ENCODE measurements at regions not wholly inside any gene's neighbourhood (a gene's known extent, or its start where the extent isn't known, plus 50 kb on each side); places are given as distances from the start of the nearest gene placed in this dataset.
"Not testable (repeated sequence)": the region's sequence is repeated elsewhere in the genome, so short reads cannot be mapped to it uniquely, and the experiment has no call there.

DNA sequence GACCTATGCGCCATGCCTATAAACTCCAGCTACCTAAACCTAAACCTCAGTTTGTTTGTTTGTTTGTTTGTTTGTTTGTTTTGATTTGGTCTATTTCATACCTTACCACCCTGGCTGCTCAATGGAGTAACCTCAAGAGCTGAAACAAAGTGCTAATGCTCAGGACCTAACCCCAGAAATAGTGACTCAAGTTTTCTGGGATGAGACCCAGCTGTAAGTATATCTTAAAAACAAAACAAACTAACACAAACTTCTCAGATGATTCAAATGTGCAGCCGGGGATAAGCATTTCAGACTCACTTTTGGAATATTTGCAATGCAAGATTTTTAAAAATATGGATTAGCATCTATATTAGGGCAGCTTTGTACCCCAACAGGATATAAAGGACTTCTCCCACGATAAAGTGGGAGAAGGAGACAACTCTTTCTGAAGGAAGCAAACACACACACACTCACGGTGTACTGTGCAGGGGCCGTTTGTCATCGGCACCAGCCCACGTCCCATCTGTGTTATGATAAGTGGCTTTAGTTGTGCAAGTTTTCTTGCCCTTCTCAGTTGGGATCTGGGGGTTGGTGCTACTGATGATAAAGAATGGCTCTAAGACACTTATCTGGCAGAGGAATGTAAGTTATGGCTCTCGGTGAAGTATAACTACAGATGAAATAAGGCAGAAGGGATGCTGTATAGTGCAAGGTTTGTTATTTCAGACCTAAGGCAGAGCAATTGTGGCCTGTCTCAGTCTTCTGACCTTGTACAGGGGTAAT, 516.7 kb upstream of the TMEM132C start:
- no peak for DNase-seq (ENCODE audit: low spot score)

DNA sequence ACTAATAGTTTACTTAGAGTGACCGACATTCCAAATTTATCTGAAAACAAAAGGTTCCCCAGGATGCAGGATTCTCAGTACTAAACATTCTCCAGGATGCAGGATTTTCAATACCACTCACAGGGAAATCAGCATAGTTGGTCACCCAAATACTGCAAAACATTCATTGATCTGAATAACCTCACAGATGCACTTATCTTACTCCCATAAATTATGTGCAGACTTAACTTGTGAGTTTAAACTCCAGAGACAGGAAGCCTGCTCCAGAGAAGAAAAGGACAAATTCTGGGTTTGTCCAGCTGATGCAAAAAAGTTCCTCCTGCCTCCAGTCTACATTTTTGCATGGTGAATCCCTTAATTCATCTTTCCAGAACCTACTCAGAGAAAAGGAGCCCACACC, 514.2 kb upstream of the TMEM132C start:
- DNase-seq (ENCODE audit: low spot score), result no peak

DNA sequence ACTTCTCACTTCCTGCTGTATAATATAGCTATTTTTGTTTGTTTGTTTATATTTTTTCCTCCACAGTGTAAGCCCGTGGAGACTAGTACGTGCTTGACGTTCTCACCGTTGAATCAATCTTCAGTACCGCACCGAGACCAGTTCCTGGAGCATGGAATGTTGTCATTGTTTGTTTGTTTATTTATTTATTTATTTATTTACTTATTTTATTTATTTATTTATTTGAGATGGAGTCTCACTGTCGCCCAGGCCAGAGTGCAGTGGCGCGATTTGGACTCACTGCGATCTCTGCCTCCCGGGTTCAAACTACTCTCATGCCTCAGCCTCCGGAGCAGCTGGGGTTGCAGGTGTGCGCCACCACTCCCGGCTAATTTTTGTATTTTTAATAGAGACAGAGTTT, 506.6 kb upstream of the TMEM132C start:
- DNase-seq (ENCODE audit: low spot score), result no peak

DNA sequence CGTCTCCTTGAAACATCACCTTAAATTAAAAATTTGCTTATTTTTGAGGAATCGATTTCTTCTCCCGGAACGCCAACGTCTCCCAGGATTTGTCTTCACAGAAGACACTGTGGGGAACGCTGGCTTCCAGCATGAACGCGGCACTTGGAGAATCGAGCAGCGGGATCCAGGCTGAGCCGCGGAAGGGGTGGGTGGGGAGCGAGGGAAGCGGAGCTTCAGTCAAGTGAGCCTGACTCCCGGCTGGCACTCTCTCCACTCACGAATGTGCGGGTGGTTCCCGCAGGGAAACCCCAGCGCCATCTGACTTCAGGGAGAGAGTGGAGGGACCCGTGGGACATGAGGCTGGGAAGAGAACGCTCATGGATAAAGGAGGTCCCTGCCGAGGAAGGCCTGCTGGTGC, 506.0 kb upstream of the TMEM132C start:
- no peak for DNase-seq (ENCODE audit: low spot score)

DNA sequence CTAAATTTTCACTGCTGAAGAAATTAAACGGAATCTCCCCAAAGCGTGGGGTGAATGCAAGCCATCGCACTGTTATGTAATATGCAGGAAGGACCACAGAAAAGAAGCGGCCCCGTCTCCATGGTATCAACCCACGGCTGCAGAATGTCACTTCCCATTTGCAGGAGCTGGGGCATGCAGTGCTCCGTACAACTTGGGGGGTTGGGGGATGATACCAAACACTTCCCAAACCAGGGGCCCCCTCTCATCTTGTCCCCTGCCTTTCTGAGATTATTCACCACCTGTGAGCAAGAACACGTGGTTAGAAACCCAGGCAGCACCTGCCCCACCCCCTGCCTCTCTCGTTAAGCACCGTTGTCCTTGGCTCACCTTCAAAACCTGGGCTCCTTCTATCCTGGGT, 505.1 kb upstream of the TMEM132C start:
- no peak for DNase-seq (ENCODE audit: low spot score)

DNA sequence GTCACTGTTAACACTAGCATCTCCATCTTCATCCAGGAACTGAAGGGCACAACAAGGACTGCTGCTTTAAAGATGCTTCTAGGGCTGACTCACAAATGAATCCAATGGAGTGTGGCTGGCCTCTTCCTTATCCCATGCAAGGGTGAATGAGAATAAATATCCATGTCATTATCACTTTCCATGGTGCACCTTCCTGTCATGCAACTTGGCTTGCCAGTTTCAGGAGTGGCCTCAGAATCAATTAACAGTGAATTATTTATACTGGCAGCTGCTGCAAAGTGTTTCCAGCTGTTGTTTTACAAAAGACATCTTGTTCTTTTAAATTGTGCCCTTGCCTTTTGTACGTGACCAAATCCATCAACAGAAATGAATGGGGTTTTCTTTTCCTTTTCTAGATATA, 499.3 kb upstream of the TMEM132C start:
- DNase-seq (ENCODE audit: low spot score), result no peak

DNA sequence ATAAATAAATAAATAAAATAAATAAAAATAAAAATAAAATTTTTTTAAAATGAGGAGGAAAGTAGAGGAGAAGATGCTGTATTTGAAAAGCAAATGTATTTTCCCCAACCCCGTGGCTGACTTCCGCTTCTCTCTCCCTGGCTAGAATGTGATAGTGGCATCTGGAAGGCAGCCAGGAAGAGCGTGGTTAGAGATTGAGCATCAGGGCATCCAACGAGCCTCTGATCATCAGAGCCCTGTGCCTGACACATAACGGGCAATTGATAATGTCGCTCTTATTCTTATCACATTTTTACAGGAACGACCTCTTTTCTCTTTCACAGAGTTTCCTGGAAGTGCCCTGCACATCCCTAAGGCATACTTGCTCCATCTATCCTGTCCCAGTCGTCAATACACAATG, 496.9 kb upstream of the TMEM132C start:
- DNase-seq (ENCODE audit: low spot score), result no peak

DNA sequence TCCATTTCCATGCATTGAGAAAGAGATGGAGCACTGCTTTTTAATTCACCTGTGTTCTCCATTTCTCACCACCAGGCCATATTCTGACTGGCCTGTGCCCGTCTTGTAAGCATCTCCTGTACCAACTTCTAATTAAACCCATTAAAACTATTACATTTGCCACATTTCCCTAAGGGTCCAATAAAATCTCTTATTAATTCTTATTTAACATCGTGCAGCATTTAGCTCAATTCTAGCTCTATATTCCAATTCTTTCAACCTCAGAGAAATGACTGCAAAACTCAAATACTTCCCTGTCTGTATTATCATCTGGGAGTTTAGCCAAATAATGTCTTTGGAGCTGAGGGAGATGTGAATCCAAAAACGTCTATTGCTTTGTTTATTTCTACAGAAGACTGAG, 495.4 kb upstream of the TMEM132C start:
- no peak for DNase-seq (ENCODE audit: low spot score)

DNA sequence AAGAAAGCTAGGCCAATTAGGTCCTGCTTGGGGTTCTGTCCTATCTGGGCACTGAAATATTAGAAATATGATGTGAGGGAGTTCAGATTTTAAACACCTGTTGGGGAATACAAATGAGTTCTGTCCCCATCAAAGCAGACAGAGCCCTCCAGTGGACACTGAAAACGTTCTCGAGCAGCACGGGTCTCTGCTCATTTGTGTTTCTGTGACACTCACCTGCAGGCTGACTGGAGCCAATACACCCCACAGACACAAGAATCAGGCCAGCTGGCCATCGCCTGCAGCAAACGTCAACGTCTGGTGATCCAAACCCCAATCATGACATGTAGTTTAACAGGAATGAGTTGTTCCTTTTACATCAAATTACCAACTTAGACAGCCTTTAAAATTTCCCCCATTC, 493.4 kb upstream of the TMEM132C start:
- no peak for DNase-seq (ENCODE audit: low spot score)

DNA sequence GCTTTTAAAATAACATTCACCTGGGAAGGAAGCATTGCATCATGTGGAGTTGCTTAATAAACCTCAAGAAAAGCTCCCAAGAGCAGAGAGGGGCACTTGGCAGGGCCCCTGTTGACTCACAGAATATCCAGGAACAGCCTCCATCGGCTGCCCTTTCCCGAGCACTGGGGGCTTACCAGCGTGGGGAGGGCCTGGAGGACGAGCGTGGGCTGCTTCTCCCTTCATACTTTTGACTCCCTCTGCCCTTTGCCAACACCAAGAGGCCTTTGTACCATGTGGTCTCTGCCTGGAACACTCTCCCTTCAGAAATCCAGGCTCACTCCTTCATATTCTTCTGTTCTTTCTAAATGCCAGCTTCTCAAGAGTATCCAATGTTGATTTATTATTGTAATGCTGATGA, 492.1 kb upstream of the TMEM132C start:
- no peak for DNase-seq (ENCODE audit: low spot score)

DNA sequence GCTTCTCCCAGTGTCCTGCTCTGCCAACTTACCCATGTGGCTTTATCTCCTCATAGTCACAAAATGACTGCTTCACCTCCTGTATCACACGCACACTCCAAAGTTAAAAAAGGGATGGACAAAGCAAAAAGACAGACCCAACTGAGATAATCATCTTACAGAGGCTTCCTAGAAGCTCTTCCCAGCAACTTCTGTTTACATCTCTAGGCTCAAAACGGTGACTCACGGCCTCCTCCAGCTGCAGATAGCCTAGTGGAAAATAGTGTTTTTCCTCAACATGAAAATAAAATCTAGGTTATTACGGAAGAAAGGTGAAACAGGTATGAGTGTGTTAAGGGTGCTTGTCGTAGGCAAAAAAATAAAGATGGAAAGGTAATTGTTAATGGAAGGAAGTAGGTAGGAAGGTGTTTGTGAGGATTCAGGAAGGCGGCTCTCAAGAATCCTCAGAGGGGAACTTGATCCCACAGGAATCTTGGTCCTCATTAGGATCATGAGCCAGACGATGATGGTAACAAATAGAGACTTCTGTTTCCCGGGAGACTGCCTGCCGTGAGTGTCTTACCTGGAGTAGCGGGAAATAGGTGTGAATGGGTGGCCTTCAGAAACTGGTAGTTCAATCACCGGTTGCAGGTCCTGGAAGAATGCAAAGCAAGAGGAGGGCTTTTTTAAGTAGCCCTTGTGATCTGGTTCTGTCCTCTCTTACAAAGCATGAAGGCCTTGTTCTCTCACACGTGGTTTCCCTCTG, 487.5 kb upstream of the TMEM132C start:
- no peak for DNase-seq (ENCODE audit: low spot score)

DNA sequence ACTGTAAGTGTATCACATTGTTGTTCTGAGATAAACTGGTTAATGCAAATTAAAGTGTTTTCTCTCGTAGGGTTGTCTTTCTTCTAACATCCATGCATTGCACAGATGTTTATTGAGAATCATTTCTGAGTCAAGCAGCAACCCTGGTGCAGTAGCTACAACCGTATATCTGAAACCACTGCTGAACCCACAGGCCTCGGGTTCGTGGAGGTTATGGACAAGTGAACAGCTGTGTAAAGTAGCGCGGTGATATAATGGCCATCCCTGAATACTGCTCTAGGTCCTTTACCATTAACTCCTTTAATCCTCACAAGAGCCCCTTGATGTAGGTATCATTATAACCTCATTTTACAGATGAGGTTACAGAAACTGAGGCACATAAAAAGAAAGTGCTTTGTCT, 486.1 kb upstream of the TMEM132C start:
- DNase-seq (ENCODE audit: low spot score), result no peak

DNA sequence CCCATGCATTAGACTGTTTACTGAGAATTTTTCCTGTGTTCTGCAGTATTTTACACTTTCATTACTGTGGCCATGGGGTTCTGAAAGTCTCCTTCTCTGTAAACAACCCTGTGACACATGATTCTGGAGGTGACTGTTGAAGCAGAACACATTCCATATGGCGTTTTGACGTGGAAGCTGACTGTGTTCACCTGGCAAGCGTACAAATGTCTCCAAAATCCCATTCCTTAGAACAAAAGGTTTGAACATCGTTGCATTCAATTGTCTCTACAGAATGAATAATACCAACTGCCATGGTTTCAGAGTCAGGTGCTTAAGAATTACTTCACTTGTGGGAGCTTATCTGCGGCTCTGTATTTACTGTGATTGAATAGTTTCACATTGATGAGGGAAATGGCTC, 485.6 kb upstream of the TMEM132C start:
- DNase-seq (ENCODE audit: low spot score), result no peak

DNA sequence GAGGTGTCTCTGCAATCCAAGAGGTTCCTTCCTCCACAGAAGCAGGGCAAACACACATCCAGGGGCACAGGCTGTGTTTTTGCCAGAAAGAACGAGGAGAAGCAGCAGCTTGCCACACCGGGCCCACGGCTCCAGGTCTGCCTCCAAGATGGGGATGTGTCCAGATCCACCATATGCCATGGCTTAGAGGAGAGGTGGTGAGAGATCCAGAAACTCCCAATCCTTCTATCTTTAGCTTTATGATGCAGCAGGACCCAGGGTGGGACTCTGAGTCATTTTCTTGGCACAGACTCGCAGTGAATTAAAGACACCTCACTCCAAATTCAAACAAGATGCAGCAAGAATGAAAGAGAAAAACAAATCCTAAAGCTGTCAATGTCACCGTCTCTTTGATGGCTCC, 481.4 kb upstream of the TMEM132C start:
- no peak for DNase-seq (ENCODE audit: low spot score)

DNA sequence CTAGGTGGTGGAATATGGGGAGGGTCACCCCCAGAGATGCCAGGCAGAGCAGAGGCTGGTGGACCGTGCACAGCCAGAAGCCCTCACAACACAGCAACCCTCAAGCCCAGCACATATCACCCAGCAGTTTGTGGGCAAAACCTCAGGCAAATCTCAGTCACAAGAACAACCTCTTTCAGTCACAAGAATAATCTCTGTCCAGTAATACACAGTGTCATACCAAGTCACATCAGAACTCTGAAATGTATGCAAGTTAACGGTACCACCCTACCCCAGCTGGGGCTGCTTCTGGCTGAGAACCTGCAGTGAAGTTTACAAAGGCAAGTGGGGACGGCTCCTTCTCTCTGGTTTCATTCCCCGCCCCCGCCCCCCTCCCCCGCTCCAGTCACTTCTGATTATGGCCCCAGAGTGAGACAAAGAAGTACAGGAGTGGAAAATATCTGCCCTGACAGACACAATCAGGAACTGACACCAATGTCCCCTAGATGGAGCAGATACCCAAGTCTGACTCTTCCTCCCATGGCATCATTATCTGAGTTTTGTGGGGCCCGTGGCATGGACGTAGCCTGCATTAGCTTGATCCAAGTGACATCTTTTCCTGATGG, 480.9 kb upstream of the TMEM132C start:
- DNase-seq (ENCODE audit: low spot score), result no peak

DNA sequence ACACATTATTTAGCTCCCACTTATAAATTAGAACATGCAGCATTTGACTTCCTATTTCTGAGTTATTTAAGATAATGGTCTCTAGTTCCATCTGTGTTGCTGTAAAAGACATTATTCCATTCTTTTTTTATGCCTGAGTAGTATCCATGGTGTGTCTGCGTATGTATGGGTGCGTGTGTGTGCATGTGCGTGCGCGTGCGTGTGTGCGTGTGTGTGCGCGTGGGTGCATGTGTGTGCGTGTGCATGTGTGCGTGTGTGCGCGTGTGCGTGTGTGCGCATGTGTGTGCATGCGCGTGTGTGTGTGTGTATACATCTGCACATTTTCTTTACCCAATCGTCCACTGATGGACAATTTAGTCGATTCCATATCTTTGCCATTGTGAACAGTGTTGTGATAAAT, 479.4 kb upstream of the TMEM132C start:
- DNase-seq (ENCODE audit: low spot score), result no peak

DNA sequence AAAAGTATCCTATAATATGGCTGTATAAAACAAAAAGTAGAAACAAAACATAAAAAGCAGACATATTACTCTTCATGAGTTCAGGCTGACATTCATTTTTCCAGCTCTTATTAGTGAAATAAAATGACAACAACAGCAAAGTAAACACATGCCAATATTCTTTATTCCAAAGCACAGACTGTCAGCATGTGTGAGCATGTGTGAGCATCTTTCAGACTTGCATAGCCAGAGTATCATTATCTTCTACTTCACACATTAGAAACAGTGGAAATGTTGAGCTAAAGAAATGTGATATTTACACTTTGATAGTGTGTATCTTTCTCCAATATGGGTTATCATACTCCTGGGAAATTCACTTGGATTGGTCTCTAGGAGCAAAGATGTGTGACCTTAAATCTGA, 476.6 kb upstream of the TMEM132C start:
- DNase-seq (ENCODE audit: low spot score), result no peak

DNA sequence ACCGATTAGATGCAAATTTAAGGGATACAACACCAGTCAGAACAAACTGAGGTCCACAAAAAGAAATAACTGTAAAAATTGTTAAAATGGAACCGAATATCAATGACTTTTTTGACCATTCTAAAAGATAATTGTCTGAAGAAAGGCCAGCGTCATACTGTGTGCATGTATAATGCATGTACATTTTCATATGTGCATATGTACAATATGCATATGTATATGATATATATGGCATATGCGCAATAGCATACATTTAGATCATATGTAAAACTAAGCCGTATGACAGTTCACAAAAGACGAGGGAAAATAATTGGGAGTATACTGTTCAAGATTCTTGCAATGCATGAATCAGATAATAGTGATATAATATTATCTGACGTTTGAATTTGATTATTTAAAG, 475.8 kb upstream of the TMEM132C start:
- no peak for DNase-seq (ENCODE audit: low spot score)

DNA sequence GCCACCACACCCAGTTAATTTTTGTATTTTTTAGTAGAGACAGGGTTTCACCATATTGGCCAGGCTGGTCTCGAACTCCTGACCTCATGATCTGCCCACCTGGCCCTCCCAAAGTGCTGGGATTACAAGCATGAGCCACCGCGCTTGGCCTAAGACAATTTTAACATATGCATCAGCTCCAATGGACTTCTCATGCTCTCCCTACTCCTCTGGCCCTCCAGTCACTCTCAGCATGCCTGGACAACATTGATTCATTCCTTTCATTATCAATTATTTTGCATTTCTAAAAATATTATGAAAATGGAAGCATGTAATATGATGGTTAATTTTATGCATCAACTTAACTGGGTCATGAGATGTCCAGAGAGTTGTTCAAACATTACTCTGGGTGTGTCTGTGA, 469.1 kb upstream of the TMEM132C start:
- no peak for DNase-seq (ENCODE audit: low spot score)

DNA sequence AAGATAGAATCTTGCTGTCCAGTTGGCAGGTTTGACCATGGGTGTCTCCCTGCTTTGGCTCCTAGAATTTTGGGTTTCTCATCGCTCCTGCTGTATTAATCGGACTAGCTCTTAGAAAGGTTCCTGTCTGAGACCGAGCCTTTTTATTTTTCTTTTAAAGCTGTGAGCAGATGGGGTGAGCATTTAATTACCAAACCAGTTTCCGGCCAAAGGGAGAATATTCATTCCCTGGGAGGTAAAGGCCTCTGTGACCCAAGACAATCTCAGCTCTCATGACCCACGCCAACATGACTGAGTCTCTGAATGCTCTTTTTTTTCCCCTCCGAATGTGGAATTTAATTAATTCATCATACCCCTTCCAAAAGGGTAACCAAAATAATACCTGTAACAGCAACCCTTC, 464.7 kb upstream of the TMEM132C start:
- DNase-seq (ENCODE audit: low spot score), result no peak

DNA sequence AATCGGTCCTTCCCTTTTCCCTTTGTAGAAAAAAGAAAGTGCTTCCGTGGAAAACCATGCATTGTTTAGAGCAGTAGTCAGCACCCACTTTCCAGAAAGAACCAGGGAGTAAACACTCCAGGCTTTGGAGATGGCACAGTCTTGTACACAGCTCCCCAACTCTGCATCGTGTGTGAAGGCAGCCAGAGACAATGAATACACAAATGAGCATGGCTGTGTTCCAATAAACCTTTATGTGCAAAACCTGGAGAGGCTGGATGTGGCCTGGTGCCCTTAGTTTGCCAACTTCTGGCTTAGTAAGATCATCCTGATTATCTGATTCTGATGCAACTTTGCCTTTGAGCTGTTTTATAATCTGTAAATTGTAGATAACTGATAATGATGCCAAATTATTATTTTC, 463.4 kb upstream of the TMEM132C start:
- DNase-seq (ENCODE audit: low spot score), result no peak

DNA sequence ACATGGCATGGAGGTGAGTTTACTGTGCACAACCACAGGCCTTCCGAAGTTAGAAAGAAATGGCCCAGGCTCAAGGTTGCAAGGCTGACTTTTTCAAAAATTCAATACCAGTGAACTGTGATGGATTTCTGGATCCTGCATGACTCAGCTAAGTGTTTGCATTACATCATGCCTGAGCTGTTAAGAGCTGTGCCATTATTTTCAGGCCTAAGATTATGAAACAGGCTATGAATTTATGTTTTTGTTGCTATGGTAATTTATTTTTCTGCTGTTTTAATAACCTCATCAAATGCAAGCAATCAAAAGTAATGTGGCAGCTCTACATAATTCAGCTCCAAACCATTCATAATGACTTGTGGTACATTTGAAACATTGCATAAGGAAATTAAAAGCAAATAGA, 457.7 kb upstream of the TMEM132C start:
- DNase-seq (ENCODE audit: low spot score), result no peak

DNA sequence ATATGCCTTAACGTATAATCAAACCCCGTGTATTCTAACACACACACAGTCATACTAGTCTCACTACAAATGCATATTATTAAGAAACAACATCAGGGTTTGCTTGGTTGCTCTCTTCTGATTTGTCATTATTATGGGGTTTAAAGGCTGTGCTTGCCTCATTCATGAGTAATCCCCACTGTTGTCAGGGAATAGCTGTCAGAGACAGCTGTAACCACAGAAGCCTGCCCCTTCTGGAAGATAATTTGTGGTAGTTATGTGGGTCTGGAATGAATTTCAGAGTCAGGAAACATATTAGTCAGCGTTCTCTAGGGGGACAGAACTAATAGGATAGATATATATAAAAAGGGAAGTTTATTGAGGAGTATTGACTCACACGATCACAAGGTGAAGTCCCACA, 456.9 kb upstream of the TMEM132C start:
- no peak for DNase-seq (ENCODE audit: low spot score)

DNA sequence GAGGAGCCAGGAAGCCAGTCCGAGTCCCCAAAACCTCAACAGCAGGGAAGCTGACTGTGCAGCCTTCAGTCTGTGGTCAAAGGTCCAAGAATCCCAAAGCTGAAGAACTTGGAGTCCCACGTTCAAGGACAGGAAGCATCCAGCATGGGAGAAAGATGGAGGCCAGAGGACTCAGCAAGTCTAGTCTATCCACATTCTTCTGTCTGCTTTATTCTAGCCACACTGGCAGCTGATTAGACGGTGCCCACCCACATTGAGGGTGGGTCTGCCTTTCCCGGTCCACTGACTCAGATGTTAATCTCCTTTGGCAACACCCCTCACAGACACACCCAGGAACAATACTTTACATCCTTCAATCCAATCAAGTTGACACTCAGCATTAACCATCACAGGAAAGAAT, 456.5 kb upstream of the TMEM132C start:
- DNase-seq (ENCODE audit: low spot score), result not testable (repeated sequence)
